Activated T-helper 1 cell treated with Interleukin-2 at 50 U/mL for 16 hours (primary cell): ENCODE measurements at regions not wholly inside any gene's neighbourhood (a gene's known extent, or its start where the extent isn't known, plus 50 kb on each side); places are given as distances from the start of the nearest gene placed in this dataset.
"Not testable (repeated sequence)": the region's sequence is repeated elsewhere in the genome, so short reads cannot be mapped to it uniquely, and the experiment has no call there.

Experiments used
- DNase-seq: peaks from one replicate; pipeline ENCODE4 v3.0.0-alpha.2; 2020; ENCODE audit warnings: low read depth

GRCh38 chr6:133756078-133756695 is 132.7 kb upstream of the TCF21 start:
- DNase-seq, result no peak

GRCh38 chr6:133757335-133757734 is 131.6 kb upstream of the TCF21 start:
- no peak for DNase-seq

- no peak for DNase-seq
These were observed 130.0 kb upstream of the TCF21 start for GRCh38 chr6:133758815-133759335.

DNA sequence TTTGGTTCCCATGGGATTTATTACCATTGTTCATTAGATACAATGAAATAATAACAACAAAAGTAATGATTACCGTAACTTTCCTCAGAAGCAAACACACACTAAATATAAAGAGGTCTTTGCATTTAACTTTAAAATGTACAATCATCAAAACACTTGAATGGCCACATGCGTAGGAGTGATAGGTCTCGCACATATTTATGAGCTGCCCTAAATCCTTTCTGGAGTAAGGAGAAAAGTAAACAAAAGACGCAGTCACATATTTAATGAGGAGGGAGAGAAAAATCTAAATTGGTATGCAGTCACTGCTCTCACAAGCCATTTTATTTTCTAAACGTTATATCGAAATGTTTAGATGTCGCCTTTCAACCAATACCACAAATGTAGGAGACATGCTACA is 129.4 kb upstream of the TCF21 start:
- DNase-seq, result no peak

DNA sequence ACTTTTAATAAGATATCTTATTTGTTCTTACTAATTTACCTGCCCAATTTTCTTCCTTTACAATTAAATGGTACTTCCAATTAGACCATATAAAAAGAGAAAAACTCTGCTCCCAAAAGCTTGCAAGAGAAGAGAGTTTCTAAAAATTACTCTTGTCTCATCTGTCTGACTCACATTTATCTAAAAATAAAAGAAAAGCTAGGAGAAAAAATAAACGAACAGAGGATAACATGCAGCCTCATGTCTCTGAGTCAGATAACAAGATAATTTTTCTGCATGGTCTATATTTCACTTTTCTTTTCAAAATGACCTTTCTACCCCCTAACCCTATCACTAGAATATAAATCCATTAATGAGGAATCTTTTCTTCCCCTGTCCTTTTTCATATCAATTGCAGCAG is 127.2 kb upstream of the TCF21 start:
- DNase-seq, result no peak

- no peak for DNase-seq
These were observed 124.7 kb upstream of the TCF21 start for GRCh38 chr6:133764008-133764753.

- DNase-seq, result no peak
These were observed 124.1 kb upstream of the TCF21 start for GRCh38 chr6:133764754-133765208.

GRCh38 chr6:133767357-133767970 is 121.4 kb upstream of the TCF21 start:
- no peak for DNase-seq

- no peak for DNase-seq
These were observed 120.1 kb upstream of the TCF21 start for GRCh38 chr6:133768656-133769295.

DNA sequence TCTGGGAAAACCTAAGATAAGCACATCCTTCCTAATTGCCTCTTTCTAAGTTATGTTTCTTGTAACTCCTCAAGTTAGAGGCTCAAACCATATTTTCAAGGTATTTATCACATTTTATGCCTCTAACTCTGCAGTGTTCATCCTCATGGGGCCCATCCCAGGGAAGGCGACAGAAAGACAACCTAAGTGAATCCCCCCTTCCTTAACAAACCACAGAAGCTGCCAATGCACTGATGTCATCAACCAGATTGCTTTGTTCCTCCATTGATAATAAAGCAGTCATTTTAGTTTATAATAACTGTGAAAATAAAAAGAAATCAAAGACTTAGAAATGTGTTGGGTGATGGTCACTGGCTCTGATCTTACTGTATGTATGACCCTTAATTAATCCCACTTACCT is 119.5 kb upstream of the TCF21 start:
- no peak for DNase-seq

DNA sequence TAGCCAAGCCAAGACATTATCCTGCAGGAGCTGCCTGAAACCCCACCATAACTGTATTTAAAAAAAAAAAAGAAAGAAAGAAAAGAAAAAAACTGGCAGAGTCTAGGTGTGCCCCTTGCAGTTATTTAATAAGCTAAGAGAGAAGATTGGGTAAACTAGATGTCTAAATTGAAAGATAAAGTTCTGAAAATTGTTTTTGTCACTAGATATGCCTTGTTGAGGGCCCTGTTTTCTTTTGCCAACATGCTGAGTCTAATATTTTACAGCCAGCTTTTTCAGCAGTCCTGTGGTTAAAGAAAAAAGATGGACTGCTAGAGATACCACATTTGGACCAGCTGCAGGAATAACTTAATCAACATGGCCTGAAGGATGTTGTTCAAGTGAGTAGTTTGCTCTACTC is 116.3 kb upstream of the TCF21 start:
- no peak for DNase-seq

- no peak for DNase-seq
These were observed 115.1 kb upstream of the TCF21 start for GRCh38 chr6:133773776-133774175.

DNA sequence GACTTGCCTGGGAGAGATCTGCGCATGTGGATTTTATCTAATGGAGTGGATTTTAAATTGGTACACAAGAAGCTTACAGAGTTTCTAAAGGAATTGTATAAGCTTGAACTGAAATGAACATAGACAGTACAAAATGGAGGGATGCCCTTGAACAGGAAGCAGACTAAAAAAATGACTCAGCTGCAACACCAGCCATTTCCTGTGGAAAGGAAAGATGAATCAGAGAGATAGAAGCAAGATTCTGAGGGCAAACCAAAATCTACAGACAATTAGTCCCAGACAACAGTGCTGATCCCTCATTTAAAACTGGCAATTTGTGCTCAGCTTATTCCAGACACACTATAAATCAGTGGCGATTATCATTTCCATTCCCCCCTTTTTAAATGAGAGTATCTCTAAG is 114.6 kb upstream of the TCF21 start:
- no peak for DNase-seq

GRCh38 chr6:133778414-133779130 is 110.3 kb upstream of the TCF21 start:
- DNase-seq, result no peak

DNA sequence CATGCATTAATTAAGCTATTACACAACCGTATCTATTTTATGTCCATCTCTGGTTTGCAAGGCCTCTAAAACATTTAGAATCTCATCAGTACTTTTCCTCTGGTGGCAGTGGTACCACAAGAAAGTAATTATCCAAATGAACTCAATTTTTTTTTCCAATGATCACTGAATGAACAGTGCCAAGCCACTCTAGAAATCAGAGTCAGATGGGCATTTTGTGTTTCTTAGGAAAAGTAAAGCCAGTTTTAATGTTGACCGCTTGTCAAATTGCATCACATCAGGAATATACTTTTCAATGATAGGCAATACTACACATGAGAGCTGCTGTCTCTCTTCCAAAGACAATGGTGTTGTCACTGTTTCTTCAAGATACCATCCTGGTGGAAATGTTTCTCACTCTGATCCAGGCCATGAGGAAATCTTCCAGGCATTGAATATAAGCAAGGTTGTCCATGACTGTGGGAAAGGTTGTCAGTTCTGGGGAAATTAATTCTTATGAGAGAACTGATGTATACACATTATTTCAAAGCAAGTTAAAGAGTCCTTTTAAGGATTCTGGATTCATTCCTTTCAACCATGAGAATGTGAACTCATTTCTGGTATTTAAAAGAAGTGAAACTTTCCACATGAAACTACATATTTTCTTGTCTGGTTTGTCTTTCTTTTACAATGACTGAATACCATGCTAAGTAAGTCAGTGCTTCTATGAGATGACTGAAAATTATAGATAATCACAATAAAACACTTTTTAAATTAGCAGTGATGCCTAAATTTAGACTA is 108.8 kb upstream of the TCF21 start:
- no peak for DNase-seq

GRCh38 chr6:133786016-133786415 is 102.9 kb upstream of the TCF21 start:
- no peak for DNase-seq

- no peak for DNase-seq
These were observed 101.8 kb upstream of the TCF21 start for GRCh38 chr6:133787122-133787521.

GRCh38 chr6:133787859-133788505 is 100.9 kb upstream of the TCF21 start:
- no peak for DNase-seq

- DNase-seq, result no peak
These were observed 100.4 kb upstream of the TCF21 start for GRCh38 chr6:133788556-133788955.

DNA sequence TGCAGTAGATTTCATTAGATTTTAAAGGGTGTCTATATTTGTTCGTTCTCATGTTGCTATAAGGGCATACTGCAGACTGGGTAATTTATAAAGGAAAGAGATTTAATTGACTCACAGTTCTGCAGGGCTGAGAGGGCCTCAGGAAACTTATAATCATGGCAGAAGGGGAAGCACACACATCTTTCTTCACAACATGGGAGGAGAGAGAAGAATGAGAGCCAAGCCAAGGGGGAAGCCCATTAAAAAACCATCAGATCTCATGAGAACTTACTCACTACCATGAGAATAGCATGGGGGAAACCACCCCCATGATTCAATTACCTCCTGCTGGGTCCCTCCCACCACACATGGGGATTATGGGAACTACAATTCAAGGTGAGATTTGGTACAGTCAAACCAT is 99.5 kb upstream of the TCF21 start:
- not testable (repeated sequence) for DNase-seq

DNA sequence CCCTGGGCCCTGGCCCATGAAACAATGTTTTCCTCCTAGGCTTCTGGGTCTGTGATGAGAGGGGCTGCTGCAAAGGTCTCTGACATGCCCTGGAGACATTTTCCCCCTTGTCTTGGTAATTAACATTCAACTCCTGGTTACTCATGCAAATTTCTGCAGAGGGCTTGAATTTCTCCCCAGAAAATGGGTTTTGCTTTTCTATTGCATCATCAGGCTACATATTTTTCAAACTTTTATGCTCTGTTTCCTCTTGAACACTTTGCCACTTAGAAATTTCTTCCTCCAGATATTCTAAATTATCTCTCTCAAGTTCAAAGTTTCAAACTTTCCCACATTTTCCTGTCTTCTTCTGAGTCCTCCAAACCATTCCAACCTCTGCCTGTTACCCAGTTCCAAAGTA is 98.2 kb upstream of the TCF21 start:
- DNase-seq, result not testable (repeated sequence)
